SK-N-MC (cell line): ENCODE measurements at regions not wholly inside any gene's neighbourhood (a gene's known extent, or its start where the extent isn't known, plus 50 kb on each side); places are given as distances from the start of the nearest gene placed in this dataset.

Experiments
- EZH2 ChIP-seq: fragments of 200-600 bp; sonication (generic); IDR thresholded peaks from one replicate; pipeline ENCODE4 v1.6.1; 2017; ENCODE audit warnings: antibody characterized with exemption
- POLR2AphosphoS5 ChIP-seq: IDR thresholded peaks from 2 replicates; pipeline ENCODE4 v1.6.1; 2012; ENCODE audit warnings: mild to moderate bottlenecking, low read depth, low read length, borderline replicate concordance

- TF ChIP-seq POLR2AphosphoS5 (no peak), EZH2 (no peak)
These were observed 1682.4 kb downstream of the LRRC4C start for GRCh38 chr11:39777035-39777434.
